K562 (cell line): ENCODE measurements at regions not wholly inside any gene's neighbourhood (a gene's known extent, or its start where the extent isn't known, plus 50 kb on each side); places are given as distances from the start of the nearest gene placed in this dataset.

Source experiments
- ATAC-seq: fragments of 200-7000 bp; cut with Tn5 transposase; 3 replicates; pipeline ENCODE4 v1.9.1; 2020; ENCODE audit warnings: moderate library complexity
- BruUV-seq: library from RNA; stranded (reverse); fragments of 400-500 nt; replicated peaks from 2 replicates; lab custom pipeline; 2021; lab: Mats Ljungman, UMichigan
- CTCF ChIA-PET: fragments of 300-600 bp; formaldehyde crosslinking; extraction: SDS; loops from one replicate; lab custom pipeline; 2021; ENCODE audit warnings: low intra/inter-chr PET ratio; lab: Yijun Ruan, JAX
- POLR2A ChIA-PET: fragments of 300-600, 350-650 bp; sonication (Branson Sonifier 250); formaldehyde crosslinking; extraction: SDS; loops from one replicate; lab custom pipeline; 2021; ENCODE audit warnings: antibody characterized with exemption, inconsistent platforms; lab: Yijun Ruan, JAX
- DNase-seq, 4 experiments: peaks; one replicate each; pipeline versions ENCODE4 v3.0.0 to v3.0.0-alpha.2; 2011 to 2018; ENCODE audit warnings: low spot score in 3 of 4, mixed read lengths in 3 of 4; ENCODE audit errors: extremely low read depth in 1 of 4
- FAIRE-seq: peaks from 2 replicates; lab custom pipeline; 2011; peaks lifted over from hg19 to GRCh38; lab: Jason Lieb, UNC
- H2AFZ ChIP-seq: 2 replicates; pipeline ENCODE4 v1.6.0; 2011; ENCODE audit warnings: low read depth, low read length, control low read depth, inconsistent platforms
- H3K27ac ChIP-seq: fragments of 200-600 bp; 3 replicates; pipeline ENCODE4 v1.8.0; 2011; ENCODE audit warnings: low read depth, mild to moderate bottlenecking, control low read depth, inconsistent platforms, low read length, moderate library complexity, mixed read lengths; ENCODE audit errors: extremely low read depth
- H3K27me3 ChIP-seq, 2 experiments: fragments of 300-600 bp in 1 of 2; 2 replicates in 1 of 2; 3 replicates in 1 of 2; pipeline versions ENCODE4 v1.6.0 to v1.8.0; 2011; ENCODE audit warnings: inconsistent platforms in 2 of 2, low read length in 2 of 2, mild to moderate bottlenecking in 1 of 2, mixed read lengths in 1 of 2, moderate library complexity in 1 of 2; ENCODE audit not compliant: control insufficient read depth in 2 of 2, insufficient read depth in 2 of 2
- H3K36me3 ChIP-seq: fragments of 300-600 bp; 3 replicates; pipeline ENCODE4 v1.8.0; 2011; ENCODE audit warnings: mild to moderate bottlenecking, low read length, inconsistent platforms; ENCODE audit not compliant: control insufficient read depth, insufficient read depth
- H3K4me1 ChIP-seq, 2 experiments: fragments of 200-600 bp in 1 of 2; replicated peaks in 1 of 2; 2 replicates in 1 of 2; 3 replicates in 1 of 2; pipeline versions ENCODE4 v1.5.1 to v1.8.0; 2011; ENCODE audit warnings: inconsistent platforms in 2 of 2, low read length in 2 of 2, mild to moderate bottlenecking in 1 of 2, mixed read lengths in 1 of 2, moderate library complexity in 1 of 2; ENCODE audit not compliant: control insufficient read depth in 2 of 2, insufficient read depth in 2 of 2
- H3K4me2 ChIP-seq: 2 replicates; pipeline ENCODE4 v1.6.1; 2011; ENCODE audit warnings: low read length, control low read depth, inconsistent platforms, mixed read lengths; ENCODE audit not compliant: insufficient read depth
- H3K4me3 ChIP-seq: fragments of 200-600 bp; sonication (generic), shearing (Covaris generic); 2 replicates; pipeline ENCODE4 v1.5.1; 2016; ENCODE audit warnings: control low read depth, inconsistent platforms
- H3K79me2 ChIP-seq: fragments of 200-600 bp; 3 replicates; pipeline ENCODE4 v1.8.0; 2011; ENCODE audit warnings: low read length, inconsistent platforms; ENCODE audit not compliant: control insufficient read depth, insufficient read depth
- H3K9ac ChIP-seq, 2 experiments: 2 replicates each; pipeline versions ENCODE4 v1.6.0 to v1.6.1; 2011; ENCODE audit warnings: low read depth in 2 of 2, low read length in 2 of 2, control low read depth in 1 of 2, inconsistent platforms in 1 of 2, mild to moderate bottlenecking in 1 of 2, mixed read lengths in 1 of 2; ENCODE audit not compliant: insufficient read depth in 1 of 2
- H3K9me1 ChIP-seq: one replicate; pipeline ENCODE4 v1.6.0; 2011; ENCODE audit warnings: inconsistent platforms, mild to moderate bottlenecking, low read length, moderate library complexity; ENCODE audit not compliant: control insufficient read depth, insufficient read depth
- H3K9me3 ChIP-seq: replicated peaks from 2 replicates; pipeline ENCODE4 v1.5.1; 2011; ENCODE audit warnings: low read depth, low read length, inconsistent platforms; ENCODE audit not compliant: control insufficient read depth, insufficient read depth
- H4K20me1 ChIP-seq: replicated peaks from 2 replicates; pipeline ENCODE4 v1.6.1; 2011; ENCODE audit warnings: low read length, inconsistent platforms, mixed read lengths; ENCODE audit not compliant: control insufficient read depth, insufficient read depth
- CEBPB ChIP-seq: fragments of 450-650 bp; IDR thresholded peaks from 2 replicates; pipeline ENCODE4 v1.6.1; 2016; ENCODE audit warnings: missing genetic modification characterization, missing compliant biosample characterization
- CEBPG ChIP-seq, 3 experiments: fragments of 200-800 bp in 1 of 3; sonication (Bioruptor generic) in 1 of 3; sonication (generic) in 1 of 3; formaldehyde crosslinking in 1 of 3; IDR thresholded peaks in 2 of 3; conservative IDR thresholded peaks in 1 of 3; 2 replicates each; pipeline versions ENCODE4 v1.6.1 to v1.8.0; 2016 to 2022; ENCODE audit warnings: missing compliant biosample characterization in 2 of 3, missing genetic modification characterization in 2 of 3, mild to moderate bottlenecking in 1 of 3, missing genetic modification reagents in 1 of 3
- PRMT5 ChIP-seq: sonication (generic); formaldehyde crosslinking; IDR thresholded peaks from 2 replicates; pipeline ENCODE4 v1.5.0; 2020; ENCODE audit warnings: missing genetic modification reagents
- SP2 ChIP-seq: IDR thresholded peaks from 2 replicates; pipeline ENCODE4 v1.6.1; 2011; ENCODE audit warnings: mild to moderate bottlenecking, low read depth, low read length, moderate library complexity; ENCODE audit not compliant: poor library complexity, severe bottlenecking; ENCODE audit errors: extremely low read depth
- TAL1 ChIP-seq: fragments of 450-650 bp; IDR thresholded peaks from 2 replicates; pipeline ENCODE4 v1.6.1; 2016; ENCODE audit warnings: mild to moderate bottlenecking
- ZFP36 ChIP-seq: fragments of 150-350 bp; IDR thresholded peaks from 2 replicates; pipeline ENCODE4 v1.6.1; 2018; ENCODE audit warnings: low read length, low read depth; ENCODE audit not compliant: partially characterized antibody
- WGBS: fragments of 100-300 bp; shearing (Covaris generic); methylation state at CpG from one replicate; pipeline ENCODE4 v1.1.6; 2016; ENCODE audit warnings: low coverage, mixed read lengths; ENCODE audit not compliant: insufficient coverage; ENCODE audit errors: missing lambda C conversion rate; 5-methylcytosine and 5-hydroxymethylcytosine counted together
- in situ Hi-C: fragments of 300-500 bp; cut with MboI; formaldehyde crosslinking; loops from 4 replicates; pipeline ENCODE4 v1.15.0; 2018; ENCODE audit warnings: inconsistent platforms, mixed read lengths
- intact Hi-C: fragments of 100-400 bp; cut with micrococcal nuclease; formaldehyde crosslinking; loops from 2 replicates; pipeline ENCODE4 v1.14.2; 2022
- TF ChIP-seq, protein P1 (sequence below), 2 experiments: fragments of 200-800 bp in 1 of 2; sonication (Bioruptor generic) in 1 of 2; sonication (generic) in 1 of 2; formaldehyde crosslinking in 1 of 2; IDR thresholded peaks in 1 of 2; conservative IDR thresholded peaks in 1 of 2; 2 replicates each; pipeline versions ENCODE4 v1.5.0 to v1.6.1; 2016 to 2020; ENCODE audit warnings: missing compliant biosample characterization in 1 of 2, missing genetic modification characterization in 1 of 2, missing genetic modification reagents in 1 of 2

DNA sequence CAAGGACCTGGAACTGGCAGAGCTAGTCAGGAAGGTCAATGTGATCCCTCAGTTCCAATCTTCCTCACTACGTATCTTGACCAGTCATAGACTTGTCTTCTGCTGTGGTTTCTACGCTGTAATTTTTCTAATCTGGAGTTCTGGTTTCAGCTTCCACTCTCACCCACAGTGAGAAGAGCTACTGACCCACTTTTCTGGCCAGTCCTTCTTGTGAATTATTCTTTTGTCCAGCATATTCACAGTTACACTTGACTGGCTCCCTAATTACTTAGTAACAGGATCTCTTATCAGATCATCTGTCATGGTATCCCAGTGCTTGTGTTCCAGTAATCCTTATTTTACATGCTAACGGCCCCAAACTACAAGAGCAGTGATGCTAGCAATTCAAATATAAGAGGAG, 72.4 kb upstream of the MME start:
- H3K4me1 ChIP-seq: peaks cover 0 to 11% of the 10 kb centered on the region in 2 experiments; a peak in 3 of 5 replicates

DNA sequence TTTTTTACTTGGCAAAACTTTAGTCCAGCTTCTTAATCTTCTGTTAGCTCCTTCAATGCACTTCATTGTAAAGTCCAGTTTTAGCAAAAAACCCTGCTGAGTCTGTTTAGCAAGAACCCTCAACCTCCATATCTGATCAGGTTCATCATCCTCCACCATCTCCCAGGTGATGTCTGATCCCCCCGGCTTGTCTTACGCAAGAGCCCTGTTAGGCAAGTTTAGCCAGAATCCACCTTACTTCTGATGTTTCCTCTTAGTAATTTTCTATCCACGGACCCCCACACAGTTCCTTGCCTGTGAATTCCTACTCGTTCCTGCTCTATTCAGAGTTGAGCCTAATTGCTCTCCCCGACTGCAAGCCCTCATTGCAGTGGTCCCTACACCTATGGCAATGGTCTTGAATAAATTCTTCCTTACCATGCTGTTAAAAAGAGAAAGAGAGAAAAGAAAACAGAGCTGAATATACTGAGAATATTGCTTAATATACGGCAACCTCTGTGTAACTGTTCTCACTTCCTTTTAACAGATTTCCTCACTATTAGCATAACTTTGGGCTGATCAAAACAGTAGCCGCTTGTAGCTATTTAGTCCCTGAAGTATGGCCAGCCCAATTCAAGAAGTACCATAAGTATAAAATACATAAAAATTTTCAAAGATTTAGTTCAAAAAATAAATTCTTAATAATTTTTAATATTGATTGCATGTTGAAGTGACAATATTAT, 78.7 kb upstream of the MME start:
- H3K4me2 ChIP-seq: no peak overlapping the region
- TF ChIP-seq SP2 (no peak), PRMT5 (CRISPR knock-in tag) (no peak), CEBPG (CRISPR knock-in tag; IDR thresholded peaks at IDR 0.05) (no peak), CEBPG (tag; conservative IDR thresholded peaks at IDR 0.05 in 1 of 2, IDR thresholded peaks at IDR 0.05 in 1 of 2) (0 out of 4 replicates have a peak, but pooled peaks of 1 of the 2 experiments have one; percentile 16), TAL1 (no peak), CEBPB (tag) (peak; percentile 76)
- POLR2A ChIA-PET: interaction anchor here (1.2 kb wide), 1 partner anchor 25 kb away, joined by 3 read pairs; no protein-coding TSS in a partner anchor
- H3K4me1 ChIP-seq: no peaks in the 10 kb centered on the region
- 44% methylated on average over 7 of the region's 7 CpGs for WGBS
- in situ Hi-C loops: no loop called here
- H3K4me3 ChIP-seq: no peak overlapping the region
- H3K9ac ChIP-seq: no peak overlapping the region
- no TSS peak for BruUV-seq
- no peak for DNase-seq
- no peaks in the 10 kb centered on the region for H3K36me3 ChIP-seq
- ATAC-seq: no peak
- no peaks in the 10 kb centered on the region for H3K27me3 ChIP-seq
- no peaks in the 10 kb centered on the region for H3K9me3 ChIP-seq
- CTCF ChIA-PET: no interaction called here
- H4K20me1 ChIP-seq: no peaks in the 10 kb centered on the region
- no peaks in the 10 kb centered on the region for H3K9me1 ChIP-seq
- no peaks in the 10 kb centered on the region for H3K79me2 ChIP-seq
- FAIRE-seq: no peak
- intact Hi-C loops: no loop called here
- no peak overlapping the region for H3K27ac ChIP-seq
- H2AFZ ChIP-seq: peak overlapping the region; percentile 3; the same call in 1 of the 2 replicates

More for the DNA sequence above, 72.4 kb upstream of the MME start:
- no peaks in the 10 kb centered on the region for H3K27me3 ChIP-seq
- no peaks in the 10 kb centered on the region for H3K79me2 ChIP-seq
- H3K4me2 ChIP-seq: no peak overlapping the region
- no peaks in the 10 kb centered on the region for H4K20me1 ChIP-seq
- no peak for FAIRE-seq
- no peak overlapping the region for H3K4me3 ChIP-seq
- no TSS peak for BruUV-seq
- no peak for ATAC-seq
- no peaks in the 10 kb centered on the region for H3K36me3 ChIP-seq
- ChIA-PET CTCF (no interaction called here), POLR2A (interaction anchor here (0.5 to 1.0 kb wide), 2 partner anchors 13 to 218 kb away, joined by 4 read pairs; no protein-coding TSS in a partner anchor)
- in situ Hi-C loops: no loop called here
- intact Hi-C loops: no loop called here
- no peak overlapping the region for H2AFZ ChIP-seq
- H3K9me1 ChIP-seq: no peaks in the 10 kb centered on the region
- no peak overlapping the region for H3K9ac ChIP-seq
- H3K27ac ChIP-seq: no peak overlapping the region
- no peak for DNase-seq
- no peaks in the 10 kb centered on the region for H3K9me3 ChIP-seq
- WGBS: 59% methylated on average over 3 of the region's 3 CpGs
- TF ChIP-seq ZFP36: no peak
- TF ChIP-seq, protein P1, sequence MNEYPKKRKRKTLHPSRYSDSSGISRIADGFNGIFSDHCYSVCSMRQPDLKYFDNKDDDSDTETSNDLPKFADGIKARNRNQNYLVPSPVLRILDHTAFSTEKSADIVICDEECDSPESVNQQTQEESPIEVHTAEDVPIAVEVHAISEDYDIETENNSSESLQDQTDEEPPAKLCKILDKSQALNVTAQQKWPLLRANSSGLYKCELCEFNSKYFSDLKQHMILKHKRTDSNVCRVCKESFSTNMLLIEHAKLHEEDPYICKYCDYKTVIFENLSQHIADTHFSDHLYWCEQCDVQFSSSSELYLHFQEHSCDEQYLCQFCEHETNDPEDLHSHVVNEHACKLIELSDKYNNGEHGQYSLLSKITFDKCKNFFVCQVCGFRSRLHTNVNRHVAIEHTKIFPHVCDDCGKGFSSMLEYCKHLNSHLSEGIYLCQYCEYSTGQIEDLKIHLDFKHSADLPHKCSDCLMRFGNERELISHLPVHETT (CRISPR knock-in tag; conservative IDR thresholded peaks at IDR 0.05 in 1 of 2, IDR thresholded peaks at IDR 0.05 in 1 of 2): 0 out of 4 replicates have a peak, but pooled peaks of 1 of the 2 experiments have one; percentile 21
